HepG2 (cell line): ENCODE measurements at regions not wholly inside any gene's neighbourhood (a gene's known extent, or its start where the extent isn't known, plus 50 kb on each side); places are given as distances from the start of the nearest gene placed in this dataset.

ENCODE experiments used
- ADNP ChIP-seq: sonication (generic); formaldehyde crosslinking; IDR thresholded peaks from 2 replicates; pipeline ENCODE4 v1.4.0; 2020; ENCODE audit warnings: missing genetic modification reagents
- ERF ChIP-seq: IDR thresholded peaks from 2 replicates; pipeline ENCODE4 v1.6.1; 2018; ENCODE audit warnings: missing biosample characterization, missing genetic modification reagents
- GRHL1 ChIP-seq: sonication (generic); formaldehyde crosslinking; conservative IDR thresholded peaks from 2 replicates; pipeline ENCODE4 v1.8.0; 2022; ENCODE audit warnings: missing genetic modification reagents
- MBNL3 ChIP-seq: fragments of 250-450 bp; sonication (Bioruptor Pico); conservative IDR thresholded peaks from 2 replicates; pipeline ENCODE4 v1.8.0; 2022; ENCODE audit warnings: mild to moderate bottlenecking, inconsistent platforms
- NCOA5 ChIP-seq: sonication (generic); formaldehyde crosslinking; IDR thresholded peaks from 2 replicates; pipeline ENCODE4 v1.4.0; 2020; ENCODE audit warnings: missing genetic modification reagents
- PAXIP1 ChIP-seq: sonication (generic); formaldehyde crosslinking; conservative IDR thresholded peaks from 2 replicates; pipeline ENCODE4 v1.4.0; 2020; ENCODE audit warnings: mild to moderate bottlenecking, missing genetic modification reagents, moderate library complexity
- ZNF138 ChIP-seq: sonication (generic); formaldehyde crosslinking; IDR thresholded peaks from 2 replicates; pipeline ENCODE4 v1.5.0; 2020; ENCODE audit warnings: mild to moderate bottlenecking, low read depth, missing genetic modification reagents
- TF ChIP-seq, protein P1 (sequence below): sonication (generic); formaldehyde crosslinking; IDR thresholded peaks from 2 replicates; pipeline ENCODE4 v1.8.0; 2022; ENCODE audit warnings: missing genetic modification reagents, mild to moderate bottlenecking, moderate library complexity, borderline replicate concordance

GRCh38 chr5:3118340-3118739 lies 366.9 kb upstream of the IRX2 start (continued):
- no peak for TF ChIP-seq ERF (CRISPR knock-in tag)
- no peak for TF ChIP-seq NCOA5 (CRISPR knock-in tag)
- TF ChIP-seq MBNL3: no peak
- no peak for TF ChIP-seq ZNF138 (CRISPR knock-in tag)
- TF ChIP-seq, protein P1, sequence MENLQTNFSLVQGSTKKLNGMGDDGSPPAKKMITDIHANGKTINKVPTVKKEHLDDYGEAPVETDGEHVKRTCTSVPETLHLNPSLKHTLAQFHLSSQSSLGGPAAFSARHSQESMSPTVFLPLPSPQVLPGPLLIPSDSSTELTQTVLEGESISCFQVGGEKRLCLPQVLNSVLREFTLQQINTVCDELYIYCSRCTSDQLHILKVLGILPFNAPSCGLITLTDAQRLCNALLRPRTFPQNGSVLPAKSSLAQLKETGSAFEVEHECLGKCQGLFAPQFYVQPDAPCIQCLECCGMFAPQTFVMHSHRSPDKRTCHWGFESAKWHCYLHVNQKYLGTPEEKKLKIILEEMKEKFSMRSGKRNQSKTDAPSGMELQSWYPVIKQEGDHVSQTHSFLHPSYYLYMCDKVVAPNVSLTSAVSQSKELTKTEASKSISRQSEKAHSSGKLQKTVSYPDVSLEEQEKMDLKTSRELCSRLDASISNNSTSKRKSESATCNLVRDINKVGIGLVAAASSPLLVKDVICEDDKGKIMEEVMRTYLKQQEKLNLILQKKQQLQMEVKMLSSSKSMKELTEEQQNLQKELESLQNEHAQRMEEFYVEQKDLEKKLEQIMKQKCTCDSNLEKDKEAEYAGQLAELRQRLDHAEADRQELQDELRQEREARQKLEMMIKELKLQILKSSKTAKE (CRISPR knock-in tag): no peak
- TF ChIP-seq PAXIP1 (CRISPR knock-in tag): no peak
- TF ChIP-seq GRHL1: no peak
- no peak for TF ChIP-seq ADNP (CRISPR knock-in tag)
